HCT116 (cell line): ENCODE measurements at regions not wholly inside any gene's neighbourhood (a gene's known extent, or its start where the extent isn't known, plus 50 kb on each side); places are given as distances from the start of the nearest gene placed in this dataset.

ENCODE experiments used
- ATAC-seq: fragments of 200-7000 bp; cut with Tn5 transposase; 2 replicates; pipeline ENCODE4 v1.9.1; 2020; ENCODE audit warnings: mild to moderate bottlenecking, moderate library complexity
- BruUV-seq: library from RNA; stranded (reverse); fragments of 400-500 nt; replicated peaks from 2 replicates; lab custom pipeline; 2021; lab: Mats Ljungman, UMichigan
- CTCF ChIA-PET: fragments of 300-600 bp; sonication (Branson Sonifier 250); formaldehyde crosslinking; loops from one replicate; lab custom pipeline; 2021; ENCODE audit warnings: antibody characterized with exemption; lab: Charles Lee
- POLR2A ChIA-PET: fragments of 300-600, 350-600 bp; sonication (Branson Sonifier 250); formaldehyde crosslinking; loops from one replicate; lab custom pipeline; 2021; ENCODE audit warnings: antibody characterized with exemption; lab: Charles Lee
- RAD21 ChIA-PET, 2 experiments: fragments of 300-600 bp; sonication (Branson Sonifier 250); formaldehyde crosslinking; loops; one replicate each; lab custom pipeline; 2023; ENCODE audit warnings: low total read pairs in 2 of 2; ENCODE audit not compliant: uncharacterized antibody in 2 of 2, unreplicated experiment in 2 of 2, low non-redundant PET in 1 of 2; lab: Charles Lee
- DNase-seq: peaks from one replicate; pipeline ENCODE4 v3.0.0-alpha.2; 2010; ENCODE audit warnings: low read depth, low spot score
- H2AFZ ChIP-seq: fragments of 200-600 bp; shearing (Covaris generic), sonication (generic); 2 replicates; pipeline ENCODE4 v1.6.1; 2017; ENCODE audit warnings: low read depth, mixed run types, mixed read lengths, antibody characterized with exemption, low read length; ENCODE audit not compliant: poor library complexity, severe bottlenecking
- H3K27ac ChIP-seq: 2 replicates; pipeline ENCODE4 v1.5.1; 2012; ENCODE audit warnings: low read depth, low read length
- H3K27me3 ChIP-seq: fragments of 200-600 bp; sonication (generic); 2 replicates; pipeline ENCODE4 v1.6.1; 2016; ENCODE audit warnings: mixed run types, low read length, mixed read lengths; ENCODE audit not compliant: insufficient read depth
- H3K36me3 ChIP-seq, 2 experiments: fragments of 200-500 bp in 1 of 2; fragments of 200-600 bp in 1 of 2; sonication (Bioruptor generic) in 1 of 2; sonication (generic) in 1 of 2; 2 replicates each; pipeline versions ENCODE4 v1.5.1 to v1.6.1; 2014 to 2016; ENCODE audit warnings: low read length in 2 of 2, inconsistent platforms in 1 of 2, mixed read lengths in 1 of 2, mixed run types in 1 of 2; ENCODE audit not compliant: insufficient read depth in 2 of 2, control insufficient read depth in 1 of 2
- H3K4me1 ChIP-seq, 2 experiments: fragments of 200-600 bp in 1 of 2; sonication (generic) in 1 of 2; 2 replicates each; pipeline versions ENCODE4 v1.5.1 to v1.6.1; 2012 to 2017; ENCODE audit warnings: low read length in 2 of 2, inconsistent platforms in 1 of 2, mild to moderate bottlenecking in 1 of 2, mixed read lengths in 1 of 2, mixed run types in 1 of 2, moderate library complexity in 1 of 2; ENCODE audit not compliant: insufficient read depth in 2 of 2, control insufficient read depth in 1 of 2
- H3K4me2 ChIP-seq: fragments of 200-600 bp; sonication (generic); 2 replicates; pipeline ENCODE4 v1.6.1; 2017; ENCODE audit warnings: mixed run types, low read length, mixed read lengths
- H3K4me3 ChIP-seq, 2 experiments: fragments of 200-600 bp in 1 of 2; sonication (generic) in 1 of 2; replicated peaks in 1 of 2; 2 replicates each; pipeline ENCODE4 v1.5.1; 2011 to 2016; ENCODE audit warnings: low read length in 2 of 2, control low read depth in 1 of 2, low read depth in 1 of 2, mild to moderate bottlenecking in 1 of 2, mixed read lengths in 1 of 2, mixed run types in 1 of 2
- H3K79me2 ChIP-seq: fragments of 200-600 bp; sonication (generic); 2 replicates; pipeline ENCODE4 v1.6.1; 2017; ENCODE audit warnings: mild to moderate bottlenecking, mixed run types, low read length, moderate library complexity, mixed read lengths; ENCODE audit not compliant: insufficient read depth
- H3K9ac ChIP-seq: fragments of 200-600 bp; sonication (generic); 2 replicates; pipeline ENCODE4 v1.6.1; 2016; ENCODE audit warnings: low read length, mixed read lengths
- H3K9me2 ChIP-seq: fragments of 200-600 bp; sonication (generic), shearing (Covaris generic); 2 replicates; pipeline ENCODE4 v1.6.1; 2017; ENCODE audit warnings: mixed run types, mild to moderate bottlenecking, moderate library complexity; ENCODE audit not compliant: insufficient read depth
- H3K9me3 ChIP-seq, 2 experiments: fragments of 200-500 bp in 1 of 2; fragments of 200-600 bp in 1 of 2; sonication (Bioruptor generic) in 1 of 2; sonication (generic) in 1 of 2; 2 replicates each; pipeline ENCODE4 v1.6.1; 2014 to 2017; ENCODE audit warnings: low read length in 2 of 2, mixed read lengths in 2 of 2, inconsistent platforms in 1 of 2, low read depth in 1 of 2, mild to moderate bottlenecking in 1 of 2, mixed run types in 1 of 2, moderate library complexity in 1 of 2; ENCODE audit not compliant: control insufficient read depth in 1 of 2, insufficient read depth in 1 of 2
- H4K20me1 ChIP-seq: fragments of 200-600 bp; sonication (generic), shearing (Covaris generic); 2 replicates; pipeline ENCODE4 v1.6.1; 2017; ENCODE audit warnings: mixed run types, mild to moderate bottlenecking, moderate library complexity; ENCODE audit not compliant: insufficient read depth
- ATF3 ChIP-seq: IDR thresholded peaks from 2 replicates; pipeline ENCODE4 v1.6.1; 2012
- CBX3 ChIP-seq: IDR thresholded peaks from 2 replicates; pipeline ENCODE4 v1.6.1; 2012; ENCODE audit warnings: low read depth
- CTCF ChIP-seq, 3 experiments: fragments of 200-600 bp in 1 of 3; sonication (generic) in 1 of 3; IDR thresholded peaks in 2 of 3; conservative IDR thresholded peaks in 1 of 3; 2 replicates each; pipeline ENCODE4 v1.5.1; 2012 to 2017; ENCODE audit warnings: low read depth in 2 of 3, low read length in 2 of 3, antibody characterized with exemption in 1 of 3, borderline replicate concordance in 1 of 3, control low read depth in 1 of 3, mild to moderate bottlenecking in 1 of 3, mixed read lengths in 1 of 3, mixed run types in 1 of 3, moderate library complexity in 1 of 3; ENCODE audit not compliant: insufficient read depth in 1 of 3
- EGR1 ChIP-seq: IDR thresholded peaks from 2 replicates; pipeline ENCODE4 v1.6.1; 2012; ENCODE audit warnings: low read depth
- ELF1 ChIP-seq: IDR thresholded peaks from 2 replicates; pipeline ENCODE4 v1.6.1; 2012; ENCODE audit warnings: low read depth, borderline replicate concordance
- EZH2 ChIP-seq: fragments of 200-600 bp; sonication (generic); IDR thresholded peaks from 2 replicates; pipeline ENCODE4 v1.6.1; 2017; ENCODE audit warnings: antibody characterized with exemption, mixed run types
- FOSL1 ChIP-seq: IDR thresholded peaks from 2 replicates; pipeline ENCODE4 v1.6.1; 2012; ENCODE audit warnings: low read depth
- JUND ChIP-seq: IDR thresholded peaks from 2 replicates; pipeline ENCODE4 v1.6.1; 2012
- POLR2A ChIP-seq: IDR thresholded peaks from 2 replicates; pipeline ENCODE4 v1.7.0; 2011; ENCODE audit warnings: borderline replicate concordance; ENCODE audit not compliant: insufficient read depth, insufficient read length; ENCODE audit errors: extremely low read depth
- POLR2AphosphoS5 ChIP-seq: IDR thresholded peaks from 2 replicates; pipeline ENCODE4 v1.6.1; 2011; ENCODE audit warnings: mild to moderate bottlenecking, low read depth, low read length, moderate library complexity
- SIN3A ChIP-seq: IDR thresholded peaks from 2 replicates; pipeline ENCODE4 v1.6.1; 2012; ENCODE audit warnings: low read depth
- SP1 ChIP-seq: IDR thresholded peaks from 2 replicates; pipeline ENCODE4 v1.6.1; 2012; ENCODE audit warnings: low read depth
- SRF ChIP-seq: IDR thresholded peaks from 2 replicates; pipeline ENCODE4 v1.6.1; 2012; ENCODE audit warnings: low read depth
- ZBTB33 ChIP-seq: IDR thresholded peaks from 2 replicates; pipeline ENCODE4 v1.6.1; 2011; ENCODE audit warnings: mild to moderate bottlenecking, low read length, moderate library complexity; ENCODE audit not compliant: insufficient replicate concordance; ENCODE audit errors: extremely low read depth
- ZFX ChIP-seq: fragments of 450-650 bp; IDR thresholded peaks from 2 replicates; pipeline ENCODE4 v1.6.1; 2017
- intact Hi-C: fragments of 100-400 bp; cut with micrococcal nuclease; formaldehyde crosslinking; loops from 2 replicates; pipeline ENCODE4 v1.10.0; 2022

GRCh38 chr1:24257373-24257772 is 61.8 kb upstream of the GRHL3 start:
- ATAC-seq (no peak), DNase-seq (no peak)
- no peak overlapping the region for H2AFZ ChIP-seq
- BruUV-seq: no TSS peak
- H3K9me3 ChIP-seq: no peaks in the 10 kb centered on the region
- no peak overlapping the region for H3K27ac ChIP-seq
- no peak overlapping the region for H3K9ac ChIP-seq
- H3K27me3 ChIP-seq: no peaks in the 10 kb centered on the region
- no peak overlapping the region for H3K4me3 ChIP-seq
- H3K4me2 ChIP-seq: no peak overlapping the region
- ChIA-PET CTCF (no interaction called here), POLR2A (no interaction called here), RAD21 (no interaction called here)
- H3K79me2 ChIP-seq: no peaks in the 10 kb centered on the region
- peaks cover 0 to 6% of the 10 kb centered on the region in 2 experiments; a peak in 1 of 4 replicates for H3K4me1 ChIP-seq
- no peaks in the 10 kb centered on the region for H3K9me2 ChIP-seq
- intact Hi-C loops: no loop called here
- TF ChIP-seq ELF1: no peak
- no peak for TF ChIP-seq CBX3
- no peak for TF ChIP-seq POLR2AphosphoS5
- no peak for TF ChIP-seq ZFX
- no peak for TF ChIP-seq ATF3
- TF ChIP-seq SIN3A: no peak
- TF ChIP-seq EZH2: no peak
- TF ChIP-seq SP1: no peak
- no peak for TF ChIP-seq EGR1
- no peak for TF ChIP-seq CTCF (IDR thresholded peaks at IDR 0.05 in 2 of 3, conservative IDR thresholded peaks at IDR 0.05 in 1 of 3; ENCODE audit: borderline replicate concordance in 1 of 3, insufficient read depth in 1 of 3, low read depth in 2 of 3, low read length in 2 of 3)
- no peak for TF ChIP-seq SRF
- no peak for TF ChIP-seq POLR2A
- TF ChIP-seq JUND: no peak
- no peak for TF ChIP-seq FOSL1
- TF ChIP-seq ZBTB33: no peak
- H4K20me1 ChIP-seq: no peaks in the 10 kb centered on the region
- H3K36me3 ChIP-seq: no peaks in the 10 kb centered on the region
